ENCODE measurements at regions not wholly inside any gene's neighbourhood (a gene's known extent, or its start where the extent isn't known, plus 50 kb on each side); places are given as distances from the start of the nearest gene placed in this dataset.

GRCh38 chr15:46897266-46897665, 820.0 kb upstream of the SEMA6D start:
- TF ChIP-seq CTCF (IDR thresholded peaks at IDR 0.05; ENCODE audit: insufficient read depth, low read length, poor library complexity, severe bottlenecking): no peak
- TF ChIP-seq EZH2phosphoT487 (conservative IDR thresholded peaks at IDR 0.05; ENCODE audit: low read length): no peak

Measured in SU-DHL-6 (cell line).